GM19468 (cell line): ENCODE measurements at regions not wholly inside any gene's neighbourhood (a gene's known extent, or its start where the extent isn't known, plus 50 kb on each side); places are given as distances from the start of the nearest gene placed in this dataset.
"Not testable (repeated sequence)": the region's sequence is repeated elsewhere in the genome, so short reads cannot be mapped to it uniquely, and the experiment has no call there.

ENCODE experiments used
- ATAC-seq: cut with Tn5 transposase; IDR thresholded peaks from one replicate; pipeline ENCODE4 v1.9.1; 2021; ENCODE audit warnings: mild to moderate bottlenecking, moderate library complexity, moderate number of reproducible peaks; ENCODE audit not compliant: unreplicated experiment; ENCODE audit errors: extremely low read depth

DNA sequence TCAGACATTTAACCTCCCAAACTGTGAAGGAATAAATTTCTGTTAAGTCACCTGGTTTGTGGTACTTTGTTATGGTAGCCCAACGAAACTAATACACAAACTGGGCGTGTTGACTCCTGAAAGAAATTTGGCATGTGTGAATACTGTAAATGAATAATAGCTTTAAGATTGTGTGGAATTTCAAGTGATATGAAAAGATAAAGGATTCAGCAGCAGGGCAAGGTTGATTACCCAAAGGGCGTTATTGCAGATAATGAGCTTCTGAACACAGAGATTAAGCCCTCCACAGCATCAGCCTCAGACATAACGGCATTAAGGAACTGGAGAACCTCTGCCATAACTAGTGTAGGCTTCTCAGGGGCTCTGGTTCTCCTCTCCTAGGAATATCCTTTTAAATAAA, 451.5 kb upstream of the NECTIN3 start:
- no peak for ATAC-seq

DNA sequence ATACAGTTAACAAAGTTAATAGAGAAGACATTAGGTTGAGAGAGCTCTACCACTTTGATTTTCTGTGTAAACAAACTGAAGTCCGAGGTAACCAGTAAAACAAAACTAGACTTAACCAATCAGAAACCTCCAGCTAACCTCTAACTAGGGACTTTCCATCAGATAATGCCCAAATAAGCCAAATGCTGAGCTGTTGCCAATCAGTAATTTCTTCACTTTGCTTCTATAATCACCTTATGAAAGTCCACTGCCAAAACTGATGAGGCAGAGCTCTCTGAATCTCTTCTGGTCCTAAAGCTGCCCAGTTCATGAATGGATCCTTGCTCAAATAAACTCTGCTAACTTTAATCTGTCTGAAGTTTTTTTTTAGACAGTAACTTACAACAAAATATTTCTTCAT, 448.0 kb upstream of the NECTIN3 start:
- peak; percentile 47 for ATAC-seq

DNA sequence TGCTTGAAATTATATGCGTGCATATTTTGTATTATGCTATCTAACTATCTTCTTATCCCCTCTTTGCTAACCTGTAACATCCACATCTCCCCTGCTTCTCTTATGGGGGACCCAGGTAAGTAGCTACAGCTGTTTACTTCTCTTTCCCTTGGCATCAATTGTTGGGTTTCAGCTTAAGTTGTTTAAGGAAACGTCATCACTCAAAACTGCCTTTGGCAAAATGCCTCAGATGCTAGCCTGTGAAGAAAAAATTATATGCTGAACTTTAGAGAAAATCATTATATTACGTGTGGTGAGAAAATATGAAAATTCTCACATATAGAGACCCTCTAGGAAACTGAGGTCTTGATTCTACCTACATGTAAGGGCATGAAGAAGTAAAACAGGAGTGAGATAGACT, 447.0 kb upstream of the NECTIN3 start:
- no peak for ATAC-seq

DNA sequence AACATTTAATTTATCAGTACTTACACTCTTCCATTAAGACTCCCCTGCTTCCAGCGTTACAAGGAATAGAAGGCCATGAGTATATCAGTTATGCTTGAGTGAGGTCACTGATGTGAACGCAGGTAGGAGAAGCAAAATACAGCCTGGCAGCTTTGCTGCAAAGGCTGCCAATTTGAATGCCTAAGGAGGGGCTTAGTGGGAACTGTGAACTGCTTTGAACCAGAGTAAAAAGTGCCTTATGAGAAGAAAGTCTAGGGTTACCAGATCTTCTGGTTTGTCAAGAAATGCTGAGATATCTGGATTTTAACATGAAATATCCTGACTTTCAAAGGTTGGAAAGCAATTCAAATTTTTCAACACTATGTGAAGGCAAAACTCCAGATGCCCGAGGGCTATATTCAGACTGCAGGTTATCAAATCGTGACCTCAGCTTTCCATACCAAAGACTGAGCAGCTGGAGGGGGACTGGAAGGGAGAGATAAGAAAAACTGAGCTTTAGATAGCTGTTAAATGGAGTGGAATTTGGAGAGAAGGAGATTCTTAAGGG, 446.3 kb upstream of the NECTIN3 start:
- ATAC-seq: no peak

DNA sequence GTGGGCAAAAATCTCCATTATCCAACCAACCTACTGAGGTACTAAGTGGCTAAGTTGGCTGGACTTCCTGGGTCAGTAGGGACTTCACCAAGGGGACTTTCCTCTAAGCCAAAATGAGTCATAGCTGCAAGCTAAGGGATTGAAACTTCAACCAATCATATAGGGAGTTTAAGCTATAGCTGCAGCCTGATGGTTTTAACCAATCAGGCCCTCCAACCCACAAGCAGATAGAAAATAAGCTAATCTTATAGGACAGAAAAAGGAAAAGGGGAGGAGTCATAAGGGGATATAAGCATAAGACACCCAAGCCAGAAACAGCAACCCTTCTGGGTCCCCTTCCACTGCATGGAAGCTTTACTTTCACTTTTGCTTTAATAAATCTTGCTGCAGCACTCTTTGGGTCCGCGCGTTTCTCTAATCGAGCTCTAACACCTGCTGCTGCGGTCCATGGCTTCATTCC, 444.9 kb upstream of the NECTIN3 start:
- ATAC-seq: not testable (repeated sequence)

DNA sequence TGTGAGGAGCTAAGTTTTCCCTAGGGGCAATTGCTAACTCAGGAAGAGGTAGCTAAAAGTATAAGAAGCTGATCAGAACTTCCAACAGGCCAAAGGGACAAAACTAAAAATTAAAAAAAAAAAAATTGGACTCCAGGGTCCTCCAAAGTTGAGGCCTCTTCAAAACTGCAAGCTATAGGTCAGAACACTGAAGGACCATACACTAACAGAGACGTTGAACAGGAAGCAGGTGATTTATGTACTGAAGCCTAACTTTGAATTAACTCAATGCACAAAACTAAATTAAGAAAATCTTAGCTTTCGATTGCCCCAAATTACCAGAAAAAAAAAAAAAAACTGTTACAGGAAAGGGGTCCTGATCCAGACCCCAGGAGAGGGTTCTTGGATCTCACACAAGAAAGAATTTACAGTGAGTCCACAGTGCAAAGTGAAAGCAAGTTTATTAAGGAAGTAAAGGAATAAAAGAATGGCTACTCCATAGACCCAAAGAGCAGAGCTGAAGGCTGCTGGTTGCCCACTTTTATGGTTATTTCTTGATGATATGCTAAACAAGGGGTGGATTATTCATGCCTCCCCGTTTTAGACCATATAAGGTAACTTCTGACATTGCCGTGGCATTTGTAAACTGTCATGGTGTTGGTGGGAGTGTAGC, 442.8 kb upstream of the NECTIN3 start:
- ATAC-seq: no peak

DNA sequence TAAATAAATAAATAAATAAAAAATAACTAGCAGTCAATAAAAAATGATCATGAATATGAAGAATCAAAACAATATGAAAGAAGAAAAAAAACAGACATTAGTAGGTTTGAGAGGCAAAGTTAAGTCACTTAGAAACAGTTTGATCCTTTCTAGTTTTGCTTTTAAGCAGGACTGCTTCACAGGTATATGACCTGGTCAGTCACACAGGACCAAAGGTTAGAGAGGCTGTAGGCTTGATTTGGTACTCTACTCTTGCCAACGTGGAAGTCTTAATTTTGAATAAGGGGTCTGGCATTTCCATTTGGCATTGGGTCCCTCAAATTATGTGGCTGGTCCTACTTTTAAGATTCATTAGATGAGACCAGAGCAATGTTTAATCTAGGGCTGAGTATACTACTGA, 441.7 kb upstream of the NECTIN3 start:
- ATAC-seq: no peak

DNA sequence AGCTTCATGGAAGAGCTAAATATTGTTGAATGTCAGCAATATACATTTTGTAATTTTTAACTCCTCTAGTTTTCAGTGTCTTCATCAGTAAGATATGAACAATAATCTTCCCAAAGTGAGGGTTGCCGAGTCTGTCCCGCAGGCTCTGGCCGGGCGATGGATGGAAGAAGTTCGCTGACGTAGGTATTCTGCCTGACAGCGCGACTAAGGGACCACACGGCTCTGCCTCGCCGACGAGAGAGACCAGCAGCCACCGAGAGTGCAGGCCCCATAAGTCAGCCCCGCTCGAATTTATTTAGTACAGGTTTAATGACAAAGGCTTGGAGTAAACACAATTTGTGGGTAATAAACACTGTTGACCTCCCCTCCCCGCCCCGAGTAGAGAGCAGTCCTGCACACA, 427.4 kb upstream of the NECTIN3 start:
- no peak for ATAC-seq

DNA sequence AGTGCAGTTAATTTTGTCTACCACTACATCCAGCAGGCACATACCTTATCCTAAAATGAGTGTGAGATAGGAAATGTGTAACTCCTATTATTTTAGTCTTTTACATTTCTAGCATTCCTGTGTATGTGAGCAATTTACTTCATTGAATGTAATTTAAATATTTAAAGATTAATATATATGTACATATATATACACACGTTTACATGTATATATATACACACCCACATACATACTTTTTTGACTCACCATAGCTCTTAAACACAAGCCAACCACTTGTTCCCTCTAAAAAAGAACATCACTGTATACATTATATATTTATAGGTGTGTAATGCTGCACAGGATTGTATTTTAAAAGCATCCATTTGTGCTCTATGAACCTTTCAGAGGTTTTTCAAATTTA, 425.6 kb upstream of the NECTIN3 start:
- ATAC-seq: no peak

DNA sequence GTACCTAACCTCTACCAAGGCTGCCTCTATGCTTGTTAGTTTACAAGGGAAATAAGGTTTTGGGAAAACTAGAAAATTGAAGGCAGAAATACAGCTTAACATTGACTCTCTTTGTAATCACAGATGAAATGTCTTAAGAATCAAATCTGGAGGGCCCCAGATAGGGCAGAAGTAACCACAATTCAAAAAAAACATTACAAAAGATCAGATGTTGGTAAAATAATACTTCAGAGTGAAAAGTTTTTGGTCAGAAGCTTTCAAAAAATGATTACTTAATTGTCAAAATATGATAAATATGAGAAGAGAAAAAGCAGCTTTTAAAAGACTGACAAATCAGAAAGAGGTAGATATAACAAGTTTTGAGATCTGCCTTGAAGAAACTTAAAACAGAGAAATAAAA, 425.1 kb upstream of the NECTIN3 start:
- ATAC-seq: no peak

DNA sequence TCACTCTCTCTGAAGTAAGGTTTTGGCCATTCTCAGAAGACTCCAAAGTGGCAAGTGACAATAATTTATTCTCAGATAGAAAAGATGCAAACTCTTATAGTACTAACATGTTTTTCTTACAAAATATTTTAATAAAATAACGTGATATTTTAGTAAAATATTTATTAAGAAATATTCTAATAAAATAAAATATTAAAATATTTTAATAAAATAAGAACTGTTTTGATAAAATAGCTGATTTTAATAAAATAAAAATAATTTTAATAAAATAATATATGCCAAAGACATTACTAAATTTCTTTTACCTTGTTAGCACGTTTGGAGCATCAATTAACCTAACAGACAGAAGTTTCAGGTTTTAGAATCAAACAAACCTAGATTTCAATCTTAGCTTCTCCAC, 424.0 kb upstream of the NECTIN3 start:
- no peak for ATAC-seq

DNA sequence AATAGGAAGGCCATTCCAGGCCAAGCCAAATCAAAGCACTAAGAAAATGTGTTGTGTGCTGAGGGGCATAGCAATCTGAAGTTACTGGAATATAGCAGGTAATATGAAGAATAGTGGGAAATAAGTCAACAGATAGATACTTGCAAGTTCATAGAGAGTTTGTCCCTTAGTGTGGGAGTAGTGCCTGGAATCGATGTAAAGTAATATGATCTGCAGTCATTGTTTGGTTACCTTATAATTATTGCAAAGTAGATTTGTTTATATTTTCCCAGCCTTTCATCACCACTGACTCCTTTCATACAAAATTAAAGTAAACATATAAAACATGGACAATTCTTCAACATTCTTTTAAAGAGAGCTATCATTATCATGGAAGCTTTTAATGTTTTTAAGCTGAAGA, 420.9 kb upstream of the NECTIN3 start:
- ATAC-seq: no peak

DNA sequence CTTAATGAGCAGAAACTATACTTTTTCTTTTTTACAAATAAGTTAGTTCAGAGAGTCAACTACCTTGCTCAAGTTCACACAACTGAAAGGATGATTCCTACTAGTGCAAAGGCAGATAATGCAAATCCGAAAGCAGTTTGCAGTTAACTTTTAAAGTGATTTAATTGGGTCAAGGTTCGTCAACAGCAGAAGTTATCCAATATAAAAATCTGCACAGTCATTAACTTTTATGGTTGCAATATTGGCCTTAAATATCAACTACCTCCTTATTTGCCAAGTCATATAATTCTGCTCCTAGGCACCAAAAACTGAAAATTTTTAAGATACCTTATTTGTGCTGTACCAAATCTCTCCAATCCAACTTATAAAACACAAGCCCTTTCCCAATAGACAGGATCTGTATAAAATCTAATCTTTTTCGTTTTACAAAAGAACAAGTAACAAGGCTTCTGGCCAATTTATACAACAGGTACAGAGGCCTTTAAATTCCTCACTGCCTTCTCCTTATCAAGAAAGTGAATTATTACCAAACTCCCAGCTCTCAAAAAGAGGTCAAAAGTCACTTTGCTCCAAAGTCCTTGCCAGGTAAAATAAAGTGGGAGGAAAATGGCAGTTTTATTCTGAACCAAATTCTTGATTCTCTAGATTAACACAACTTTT, 416.6 kb upstream of the NECTIN3 start:
- ATAC-seq: no peak

DNA sequence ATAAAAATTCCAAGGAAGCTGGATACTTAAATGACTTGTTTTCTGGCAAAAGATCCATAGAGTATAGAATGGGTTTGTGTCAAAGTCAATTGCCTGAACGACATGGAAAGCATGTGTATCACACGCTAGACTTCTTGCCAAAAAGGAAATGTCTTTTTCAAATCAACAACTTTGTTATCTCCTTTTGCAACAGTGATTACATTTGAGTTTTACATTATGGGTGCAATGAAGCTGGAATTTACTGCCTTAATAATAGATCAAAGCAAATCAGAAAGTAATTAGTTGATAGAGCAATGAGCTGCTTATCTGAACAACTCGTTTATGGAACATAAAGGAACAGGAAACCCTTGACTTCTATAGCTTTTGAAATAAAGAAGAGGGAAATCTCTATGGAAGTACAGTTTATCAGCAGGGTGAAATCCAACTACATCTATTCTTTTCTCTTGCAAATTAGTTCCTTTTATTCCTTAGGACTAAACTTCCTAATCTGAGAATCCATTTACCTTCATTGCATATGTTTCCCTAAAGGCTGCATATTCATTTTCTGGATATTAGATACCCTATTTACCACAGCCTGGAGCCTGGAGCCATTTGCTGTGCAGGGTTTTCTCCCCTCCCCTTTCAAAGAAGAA, 415.1 kb upstream of the NECTIN3 start:
- ATAC-seq: no peak

DNA sequence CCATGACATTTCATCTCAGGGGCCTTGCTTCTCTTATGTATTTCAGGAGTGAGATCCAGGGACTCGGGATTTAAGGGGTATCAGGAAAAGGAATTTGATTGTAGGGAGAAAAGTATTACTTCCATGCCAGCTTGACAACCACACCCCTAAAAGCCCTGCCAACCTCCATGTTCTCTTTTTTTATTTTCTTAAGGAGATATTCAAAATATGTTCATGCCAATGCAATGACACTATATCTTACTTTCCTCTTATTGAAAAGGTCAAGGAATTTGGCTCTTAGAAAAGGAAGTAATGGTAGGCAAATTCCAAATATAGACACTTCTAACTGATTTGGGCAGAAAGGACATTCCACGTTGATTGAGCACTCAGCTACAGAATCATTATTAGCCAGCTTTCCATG, 407.5 kb upstream of the NECTIN3 start:
- no peak for ATAC-seq

DNA sequence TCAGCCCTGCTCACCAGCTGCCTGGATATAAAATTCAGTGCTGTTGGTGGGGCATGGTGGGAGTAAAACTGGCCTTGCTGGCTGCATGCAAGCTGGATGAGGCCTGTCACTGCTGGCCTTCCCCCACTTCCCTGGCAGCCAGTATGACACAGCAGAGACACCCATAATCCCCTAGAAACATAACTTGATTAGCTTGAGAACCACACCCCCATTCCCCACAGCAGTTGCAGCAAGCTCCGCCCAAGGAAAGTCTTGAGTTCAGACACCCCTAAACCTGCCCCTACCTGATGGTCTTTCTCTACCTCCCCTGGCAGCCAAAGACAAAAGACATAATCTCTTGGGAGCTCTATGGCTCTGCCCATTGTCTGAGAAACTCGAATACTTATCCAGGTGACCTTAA, 405.1 kb upstream of the NECTIN3 start:
- ATAC-seq: no peak

DNA sequence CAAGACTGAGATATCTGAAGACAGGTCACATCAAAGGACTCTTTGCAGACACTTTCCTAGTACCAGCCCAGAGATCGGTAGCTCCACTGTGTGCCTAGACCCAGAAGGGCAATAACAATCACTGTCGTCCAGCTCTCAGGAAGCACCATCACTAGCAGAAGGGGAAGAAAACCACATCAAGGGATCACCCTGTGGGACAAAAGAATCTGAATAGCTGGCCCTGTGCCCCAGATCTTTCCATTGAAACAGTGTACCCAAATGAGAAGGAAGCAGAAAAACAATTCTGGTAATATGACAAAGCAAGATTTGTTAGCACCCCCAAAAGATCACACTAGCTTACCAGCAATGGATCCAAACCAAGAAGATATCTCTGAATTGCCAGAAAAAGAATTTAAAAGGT, 404.4 kb upstream of the NECTIN3 start:
- ATAC-seq: no peak

DNA sequence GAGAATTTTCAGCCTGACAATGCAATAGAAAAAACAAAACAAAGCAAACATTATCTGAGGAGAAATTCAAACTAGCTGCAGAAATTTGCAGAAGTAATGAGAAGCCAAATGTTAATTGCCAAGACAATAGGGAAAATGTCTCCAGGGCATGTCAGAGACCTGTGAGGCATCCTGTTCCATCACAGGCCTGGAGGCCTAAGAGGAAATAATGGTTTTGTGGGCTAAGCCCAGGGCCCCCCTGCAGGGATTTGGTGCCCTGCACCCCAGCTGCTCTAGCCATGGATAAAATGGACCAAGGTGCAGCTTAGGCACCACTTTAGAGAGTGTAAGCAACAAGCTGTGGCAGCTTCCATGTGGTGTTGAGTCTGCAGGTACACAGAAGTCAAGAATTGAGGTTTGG, 401.2 kb upstream of the NECTIN3 start:
- no peak for ATAC-seq

DNA sequence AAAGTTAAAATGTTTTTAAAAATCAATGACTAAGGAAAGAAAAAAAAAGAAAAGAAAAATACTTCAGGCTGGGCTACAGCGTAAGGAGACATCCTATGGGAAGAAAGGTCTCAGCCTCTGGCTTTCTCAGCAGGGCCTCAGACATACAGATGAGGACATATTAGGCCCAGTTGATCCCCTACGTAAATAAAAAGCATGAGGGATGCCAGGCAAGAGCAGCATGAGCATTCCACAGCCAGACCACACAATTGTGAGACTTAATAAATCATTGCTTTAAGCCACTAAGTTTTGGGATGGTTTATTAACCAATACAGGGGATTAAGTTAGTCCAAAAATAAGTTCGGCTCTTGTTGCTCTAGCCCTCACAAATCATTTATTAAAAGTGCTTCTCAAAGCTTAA, 394.1 kb upstream of the NECTIN3 start:
- no peak for ATAC-seq

DNA sequence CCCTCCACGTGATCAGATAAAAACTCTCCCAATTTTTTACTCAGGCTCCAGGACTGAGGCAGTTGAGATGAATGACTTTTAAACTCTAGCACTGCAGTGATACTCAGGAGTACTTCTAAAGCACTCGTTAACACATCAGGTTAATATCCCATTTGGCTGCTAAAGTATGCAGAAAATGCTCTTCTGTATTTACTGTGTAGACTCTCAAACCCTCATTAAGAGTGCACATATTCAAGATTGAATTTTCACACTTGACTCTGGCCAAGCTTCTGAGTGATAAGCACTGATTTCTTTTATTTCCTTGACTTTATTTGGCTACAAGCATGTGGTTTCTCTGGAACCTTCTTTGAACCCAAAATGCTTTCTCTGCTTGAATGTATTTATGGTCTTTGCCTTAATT, 392.3 kb upstream of the NECTIN3 start:
- ATAC-seq: no peak

DNA sequence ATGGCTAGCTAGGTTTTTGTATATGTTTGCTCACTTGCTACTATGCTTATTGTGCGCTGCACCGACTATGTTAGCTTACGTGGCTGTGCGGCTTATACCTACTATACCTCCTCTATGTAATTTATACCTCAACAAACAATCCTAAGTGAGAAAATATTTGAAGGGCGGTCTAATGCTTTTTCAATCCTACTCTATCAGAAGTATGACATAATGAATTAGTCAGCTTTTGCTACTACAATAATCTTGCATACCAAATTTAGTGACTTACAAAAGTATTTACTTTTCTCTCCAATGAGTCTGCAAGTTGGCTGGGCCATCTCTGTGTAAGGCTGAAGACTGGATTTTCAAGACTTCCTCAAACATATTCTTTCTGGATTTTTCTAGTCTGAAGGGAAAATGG, 391.2 kb upstream of the NECTIN3 start:
- ATAC-seq: no peak
